ENCODE measurements at regions not wholly inside any gene's neighbourhood (a gene's known extent, or its start where the extent isn't known, plus 50 kb on each side); places are given as distances from the start of the nearest gene placed in this dataset.

DNA sequence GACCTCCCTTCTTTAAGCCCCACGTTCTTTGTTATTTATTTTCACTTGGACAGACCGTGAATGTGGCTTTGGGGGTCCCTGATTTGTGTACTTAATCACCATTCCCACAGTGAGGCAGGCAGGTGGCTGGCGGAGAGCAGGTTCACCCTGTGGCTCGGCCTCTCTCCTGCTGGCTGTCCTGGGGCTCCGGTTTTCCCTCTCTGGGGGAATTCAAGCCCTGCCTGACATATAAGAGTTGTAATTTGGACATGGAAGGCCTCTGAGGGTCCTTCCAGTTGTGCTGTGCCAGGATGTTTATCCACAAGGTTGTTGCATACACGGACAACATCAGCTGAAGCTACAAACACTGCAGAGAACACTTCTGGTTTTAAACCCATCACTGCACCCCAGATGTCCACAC, 824.5 kb downstream of the TBC1D22A start:
- TF ChIP-seq, protein P1, sequence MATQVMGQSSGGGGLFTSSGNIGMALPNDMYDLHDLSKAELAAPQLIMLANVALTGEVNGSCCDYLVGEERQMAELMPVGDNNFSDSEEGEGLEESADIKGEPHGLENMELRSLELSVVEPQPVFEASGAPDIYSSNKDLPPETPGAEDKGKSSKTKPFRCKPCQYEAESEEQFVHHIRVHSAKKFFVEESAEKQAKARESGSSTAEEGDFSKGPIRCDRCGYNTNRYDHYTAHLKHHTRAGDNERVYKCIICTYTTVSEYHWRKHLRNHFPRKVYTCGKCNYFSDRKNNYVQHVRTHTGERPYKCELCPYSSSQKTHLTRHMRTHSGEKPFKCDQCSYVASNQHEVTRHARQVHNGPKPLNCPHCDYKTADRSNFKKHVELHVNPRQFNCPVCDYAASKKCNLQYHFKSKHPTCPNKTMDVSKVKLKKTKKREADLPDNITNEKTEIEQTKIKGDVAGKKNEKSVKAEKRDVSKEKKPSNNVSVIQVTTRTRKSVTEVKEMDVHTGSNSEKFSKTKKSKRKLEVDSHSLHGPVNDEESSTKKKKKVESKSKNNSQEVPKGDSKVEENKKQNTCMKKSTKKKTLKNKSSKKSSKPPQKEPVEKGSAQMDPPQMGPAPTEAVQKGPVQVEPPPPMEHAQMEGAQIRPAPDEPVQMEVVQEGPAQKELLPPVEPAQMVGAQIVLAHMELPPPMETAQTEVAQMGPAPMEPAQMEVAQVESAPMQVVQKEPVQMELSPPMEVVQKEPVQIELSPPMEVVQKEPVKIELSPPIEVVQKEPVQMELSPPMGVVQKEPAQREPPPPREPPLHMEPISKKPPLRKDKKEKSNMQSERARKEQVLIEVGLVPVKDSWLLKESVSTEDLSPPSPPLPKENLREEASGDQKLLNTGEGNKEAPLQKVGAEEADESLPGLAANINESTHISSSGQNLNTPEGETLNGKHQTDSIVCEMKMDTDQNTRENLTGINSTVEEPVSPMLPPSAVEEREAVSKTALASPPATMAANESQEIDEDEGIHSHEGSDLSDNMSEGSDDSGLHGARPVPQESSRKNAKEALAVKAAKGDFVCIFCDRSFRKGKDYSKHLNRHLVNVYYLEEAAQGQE (IDR thresholded peaks at IDR 0.05; ENCODE audit: insufficient replicate concordance, low read depth): no peak
- TF ChIP-seq, protein P2, sequence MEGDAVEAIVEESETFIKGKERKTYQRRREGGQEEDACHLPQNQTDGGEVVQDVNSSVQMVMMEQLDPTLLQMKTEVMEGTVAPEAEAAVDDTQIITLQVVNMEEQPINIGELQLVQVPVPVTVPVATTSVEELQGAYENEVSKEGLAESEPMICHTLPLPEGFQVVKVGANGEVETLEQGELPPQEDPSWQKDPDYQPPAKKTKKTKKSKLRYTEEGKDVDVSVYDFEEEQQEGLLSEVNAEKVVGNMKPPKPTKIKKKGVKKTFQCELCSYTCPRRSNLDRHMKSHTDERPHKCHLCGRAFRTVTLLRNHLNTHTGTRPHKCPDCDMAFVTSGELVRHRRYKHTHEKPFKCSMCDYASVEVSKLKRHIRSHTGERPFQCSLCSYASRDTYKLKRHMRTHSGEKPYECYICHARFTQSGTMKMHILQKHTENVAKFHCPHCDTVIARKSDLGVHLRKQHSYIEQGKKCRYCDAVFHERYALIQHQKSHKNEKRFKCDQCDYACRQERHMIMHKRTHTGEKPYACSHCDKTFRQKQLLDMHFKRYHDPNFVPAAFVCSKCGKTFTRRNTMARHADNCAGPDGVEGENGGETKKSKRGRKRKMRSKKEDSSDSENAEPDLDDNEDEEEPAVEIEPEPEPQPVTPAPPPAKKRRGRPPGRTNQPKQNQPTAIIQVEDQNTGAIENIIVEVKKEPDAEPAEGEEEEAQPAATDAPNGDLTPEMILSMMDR (IDR thresholded peaks at IDR 0.05; ENCODE audit: insufficient read depth, low read length): no peak
- no peak for TF ChIP-seq GABPA (IDR thresholded peaks at IDR 0.05; ENCODE audit: low read depth)
- TF ChIP-seq SPI1 (IDR thresholded peaks at IDR 0.05; ENCODE audit: borderline replicate concordance, low read depth): no peak
- TF ChIP-seq POLR2AphosphoS5 (IDR thresholded peaks at IDR 0.05; ENCODE audit: low read depth): no peak
- no peaks in the 10 kb centered on the region for H3K27me3 ChIP-seq (ENCODE audit: insufficient read depth, poor library complexity, severe bottlenecking)
- H3K4me3 ChIP-seq (replicated peaks; ENCODE audit: insufficient read depth, low read length): no peak overlapping the region
- DNase-seq (ENCODE audit: low read depth in 1 of 2, low spot score in 1 of 2): no peak
- no peak overlapping the region for H3K27ac ChIP-seq (replicated peaks)

GRCh38 chr22:47586038-47586437, 823.6 kb downstream of the TBC1D22A start:
- Histone ChIP-seq H3K27me3 (ENCODE audit: insufficient read depth, poor library complexity, severe bottlenecking) (no peaks in the 10 kb centered on the region), H3K4me3 (replicated peaks; ENCODE audit: insufficient read depth, low read length) (no peak overlapping the region), H3K27ac (replicated peaks) (no peak overlapping the region)
- no peak for DNase-seq (ENCODE audit: low read depth in 1 of 2, low spot score in 1 of 2)
- TF ChIP-seq GABPA (IDR thresholded peaks at IDR 0.05; ENCODE audit: low read depth) (no peak), SPI1 (IDR thresholded peaks at IDR 0.05; ENCODE audit: borderline replicate concordance, low read depth) (no peak), POLR2AphosphoS5 (IDR thresholded peaks at IDR 0.05; ENCODE audit: low read depth) (no peak)
- TF ChIP-seq, protein P2 (IDR thresholded peaks at IDR 0.05; ENCODE audit: insufficient read depth, low read length): no peak
- TF ChIP-seq, protein P1 (IDR thresholded peaks at IDR 0.05; ENCODE audit: insufficient replicate concordance, low read depth): no peak

DNA sequence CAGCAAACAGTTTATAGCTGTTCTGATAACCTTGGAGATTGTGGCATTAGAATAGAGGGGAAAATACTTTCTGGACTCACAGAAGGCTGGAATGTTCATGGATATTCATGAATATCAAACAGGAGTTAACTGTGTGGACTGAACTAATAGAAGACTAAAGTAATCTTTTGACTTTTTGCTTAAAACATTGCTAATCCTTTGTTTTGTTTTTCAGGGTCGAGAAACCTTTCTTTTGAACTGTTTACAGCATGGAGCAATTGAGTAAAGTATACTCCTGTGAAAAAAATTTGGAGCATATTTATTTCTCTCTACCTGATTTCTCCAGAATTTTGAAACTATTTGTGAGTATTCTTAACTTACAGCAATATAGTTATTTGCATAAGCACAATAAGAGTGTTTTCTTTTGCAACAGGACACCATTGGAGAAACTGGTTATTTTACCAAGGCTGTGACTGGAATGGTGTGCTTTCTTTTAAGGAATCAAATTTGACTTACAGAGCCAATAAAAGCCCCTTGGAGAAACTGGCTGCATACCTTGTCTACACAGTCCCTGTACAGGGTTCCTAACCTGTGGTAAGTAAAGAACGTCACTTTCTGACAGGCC, 821.6 kb downstream of the TBC1D22A start:
- DNase-seq (ENCODE audit: low read depth in 1 of 2, low spot score in 1 of 2): no peak
- Histone ChIP-seq H3K27me3 (ENCODE audit: insufficient read depth, poor library complexity, severe bottlenecking) (no peaks in the 10 kb centered on the region), H3K4me3 (replicated peaks; ENCODE audit: insufficient read depth, low read length) (no peak overlapping the region), H3K27ac (replicated peaks) (no peak overlapping the region)
- TF ChIP-seq, protein P1 (IDR thresholded peaks at IDR 0.05; ENCODE audit: insufficient replicate concordance, low read depth): no peak
- TF ChIP-seq POLR2AphosphoS5 (IDR thresholded peaks at IDR 0.05; ENCODE audit: low read depth): no peak
- TF ChIP-seq SPI1 (IDR thresholded peaks at IDR 0.05; ENCODE audit: borderline replicate concordance, low read depth): no peak
- TF ChIP-seq, protein P2 (IDR thresholded peaks at IDR 0.05; ENCODE audit: insufficient read depth, low read length): no peak
- no peak for TF ChIP-seq GABPA (IDR thresholded peaks at IDR 0.05; ENCODE audit: low read depth)

All from HL-60 (cell line).